Esophagus squamous epithelium (tissue), 4 donors: ENCODE measurements at regions not wholly inside any gene's neighbourhood (a gene's known extent, or its start where the extent isn't known, plus 50 kb on each side); places are given as distances from the start of the nearest gene placed in this dataset.

ENCODE experiments used
- CTCF ChIP-seq, 6 experiments: fragments of 450-650 bp in 4 of 6; fragments of 200-600 bp in 2 of 6; sonication (generic) in 2 of 6; IDR thresholded peaks; one replicate each; pipeline ENCODE4 v1.5.1; 2016 to 2019; ENCODE audit warnings: antibody characterized with exemption in 6 of 6, mild to moderate bottlenecking in 4 of 6, moderate library complexity in 4 of 6
- POLR2A ChIP-seq, 4 donors: fragments of 450-650 bp; IDR thresholded peaks; one replicate each; pipeline ENCODE4 v1.6.1; 2017; ENCODE audit warnings: antibody characterized with exemption in 4 of 4, mild to moderate bottlenecking in 4 of 4, moderate library complexity in 3 of 4

GRCh38 chr4:140315019-140315418 is 58.4 kb upstream of the SCOC start:
- TF ChIP-seq POLR2A (IDR thresholded peaks at IDR 0.05), result no peak
- no peak for TF ChIP-seq CTCF (IDR thresholded peaks at IDR 0.05)
